Keratinocyte (primary cell): ENCODE measurements at regions not wholly inside any gene's neighbourhood (a gene's known extent, or its start where the extent isn't known, plus 50 kb on each side); places are given as distances from the start of the nearest gene placed in this dataset.

Experiments
- EZH2 ChIP-seq: IDR thresholded peaks from one replicate; pipeline ENCODE4 v1.6.1; 2012; ENCODE audit warnings: inconsistent platforms, mild to moderate bottlenecking, low read length, moderate library complexity
- TF ChIP-seq, protein P1 (sequence below), 3 experiments: IDR thresholded peaks in 1 of 3; conservative IDR thresholded peaks in 1 of 3; optimal IDR thresholded peaks in 1 of 3; 2 replicates in 2 of 3; 3 replicates in 1 of 3; pipeline versions ENCODE3 to v1.5.1; 2011; ENCODE audit warnings: low read length in 3 of 3, mild to moderate bottlenecking in 3 of 3, moderate library complexity in 2 of 3, control low read depth in 1 of 3, inconsistent platforms in 1 of 3; ENCODE audit not compliant: insufficient read depth in 2 of 3; ENCODE audit errors: extremely low read depth in 1 of 3

DNA sequence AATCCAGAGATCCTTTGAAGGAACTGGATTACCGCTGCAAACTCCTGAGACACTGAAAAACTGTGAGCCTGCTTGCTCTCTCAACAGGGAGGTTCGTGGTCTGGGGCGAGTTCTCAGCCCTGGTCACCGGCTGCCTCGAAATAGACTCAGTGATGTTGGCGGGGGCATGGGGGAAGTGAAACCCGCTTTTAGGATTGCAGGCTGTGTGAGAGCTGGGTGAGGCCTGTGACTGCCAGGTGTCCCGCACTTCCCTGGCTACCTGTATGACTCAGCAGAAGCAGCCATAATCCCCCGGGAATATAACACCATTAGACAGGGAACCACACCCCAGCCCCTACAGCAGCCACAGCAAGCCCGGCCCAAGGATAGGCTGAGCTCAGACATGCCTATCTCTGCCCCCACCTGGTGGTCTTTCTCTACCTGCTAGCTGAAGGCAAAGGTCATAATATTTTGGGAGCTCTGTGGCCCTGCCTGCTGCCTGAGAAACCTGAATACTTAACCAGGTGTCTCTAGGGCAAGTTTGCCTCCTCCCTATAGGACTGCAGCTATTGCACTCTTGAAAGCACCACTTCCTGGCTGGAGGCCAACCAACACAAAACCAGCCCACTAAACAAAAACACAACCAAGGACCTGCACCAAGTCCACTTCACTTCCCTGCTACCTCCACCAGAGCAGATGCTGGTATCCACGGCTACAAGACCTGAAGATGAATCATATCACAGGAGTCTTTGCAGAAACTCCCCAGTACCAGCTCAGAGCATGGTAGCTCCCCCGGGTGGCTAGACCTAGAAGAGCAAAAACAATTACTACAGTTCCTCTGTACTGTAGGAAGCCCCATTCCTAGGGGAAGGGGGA is 202.0 kb downstream of the RRAGB start:
- TF ChIP-seq, protein P1, sequence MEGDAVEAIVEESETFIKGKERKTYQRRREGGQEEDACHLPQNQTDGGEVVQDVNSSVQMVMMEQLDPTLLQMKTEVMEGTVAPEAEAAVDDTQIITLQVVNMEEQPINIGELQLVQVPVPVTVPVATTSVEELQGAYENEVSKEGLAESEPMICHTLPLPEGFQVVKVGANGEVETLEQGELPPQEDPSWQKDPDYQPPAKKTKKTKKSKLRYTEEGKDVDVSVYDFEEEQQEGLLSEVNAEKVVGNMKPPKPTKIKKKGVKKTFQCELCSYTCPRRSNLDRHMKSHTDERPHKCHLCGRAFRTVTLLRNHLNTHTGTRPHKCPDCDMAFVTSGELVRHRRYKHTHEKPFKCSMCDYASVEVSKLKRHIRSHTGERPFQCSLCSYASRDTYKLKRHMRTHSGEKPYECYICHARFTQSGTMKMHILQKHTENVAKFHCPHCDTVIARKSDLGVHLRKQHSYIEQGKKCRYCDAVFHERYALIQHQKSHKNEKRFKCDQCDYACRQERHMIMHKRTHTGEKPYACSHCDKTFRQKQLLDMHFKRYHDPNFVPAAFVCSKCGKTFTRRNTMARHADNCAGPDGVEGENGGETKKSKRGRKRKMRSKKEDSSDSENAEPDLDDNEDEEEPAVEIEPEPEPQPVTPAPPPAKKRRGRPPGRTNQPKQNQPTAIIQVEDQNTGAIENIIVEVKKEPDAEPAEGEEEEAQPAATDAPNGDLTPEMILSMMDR (optimal IDR thresholded peaks at IDR 0.05 in 1 of 3, IDR thresholded peaks at IDR 0.05 in 1 of 3, conservative IDR thresholded peaks at IDR 0.05 in 1 of 3; ENCODE audit: extremely low read depth in 1 of 3, insufficient read depth in 2 of 3, low read length in 3 of 3) = no peak
- no peak for TF ChIP-seq EZH2
